Neural cell (in vitro differentiated cells): ENCODE measurements at regions not wholly inside any gene's neighbourhood (a gene's known extent, or its start where the extent isn't known, plus 50 kb on each side); places are given as distances from the start of the nearest gene placed in this dataset.

Experiments used
- H2AFZ ChIP-seq: fragments of 200-600, 300-800 bp; sonication (generic), shearing (Covaris generic); 2 replicates; pipeline ENCODE4 v1.6.0; 2014; ENCODE audit warnings: low read depth, mild to moderate bottlenecking, antibody characterized with exemption, low read length, moderate library complexity
- H3F3A ChIP-seq: fragments of 200-600 bp; shearing (Covaris generic); 2 replicates; pipeline ENCODE4 v1.6.1; 2016; ENCODE audit warnings: mild to moderate bottlenecking, moderate library complexity, mixed read lengths, antibody characterized with exemption, low read length; ENCODE audit not compliant: insufficient read depth, poor library complexity, severe bottlenecking
- H3K27ac ChIP-seq: fragments of 200-600, 300-800 bp; sonication (generic), shearing (Covaris generic); 2 replicates; pipeline ENCODE4 v1.5.1; 2014; ENCODE audit warnings: mild to moderate bottlenecking, low read length, moderate library complexity
- H3K27me3 ChIP-seq: fragments of 300-800, 200-600 bp; sonication (generic), shearing (Covaris generic); 2 replicates; pipeline ENCODE4 v1.6.0; 2014; ENCODE audit warnings: mild to moderate bottlenecking, low read depth, low read length, moderate library complexity; ENCODE audit not compliant: insufficient read depth
- H3K36me3 ChIP-seq: fragments of 300-800, 200-600 bp; sonication (generic), shearing (Covaris generic); 2 replicates; pipeline ENCODE4 v1.5.1; 2014; ENCODE audit warnings: mild to moderate bottlenecking, antibody characterized with exemption, low read length, moderate library complexity; ENCODE audit not compliant: insufficient read depth
- H3K4me2 ChIP-seq: fragments of 300-800, 200-600 bp; sonication (generic), shearing (Covaris generic); 2 replicates; pipeline ENCODE4 v1.6.0; 2014; ENCODE audit warnings: mild to moderate bottlenecking, low read length
- H3K4me3 ChIP-seq: fragments of 300-800, 200-600 bp; sonication (generic), shearing (Covaris generic); 2 replicates; pipeline ENCODE4 v1.5.1; 2014; ENCODE audit warnings: mild to moderate bottlenecking, low read length, moderate library complexity
- H3K79me2 ChIP-seq: fragments of 200-600 bp; shearing (Covaris generic); replicated peaks from 2 replicates; pipeline ENCODE4 v1.6.0; 2014; ENCODE audit warnings: mild to moderate bottlenecking, low read length, moderate library complexity; ENCODE audit not compliant: insufficient read depth
- H3K9ac ChIP-seq: fragments of 300-800, 200-600 bp; sonication (generic), shearing (Covaris generic); 2 replicates; pipeline ENCODE4 v1.6.1; 2016; ENCODE audit warnings: mild to moderate bottlenecking, low read length, mixed read lengths
- H3K9me2 ChIP-seq: fragments of 200-600 bp; shearing (Covaris generic); 2 replicates; pipeline ENCODE4 v1.6.1; 2016; ENCODE audit warnings: mild to moderate bottlenecking, low read length, mixed read lengths; ENCODE audit not compliant: insufficient read depth
- H3K9me3 ChIP-seq: fragments of 200-600, 300-800 bp; sonication (generic), shearing (Covaris generic); 2 replicates; pipeline ENCODE4 v1.6.1; 2016; ENCODE audit warnings: mild to moderate bottlenecking, mixed run types, low read length, moderate library complexity, mixed read lengths
- H4K20me1 ChIP-seq: fragments of 200-600 bp; shearing (Covaris generic); 2 replicates; pipeline ENCODE4 v1.6.1; 2016; ENCODE audit warnings: mild to moderate bottlenecking, mixed run types; ENCODE audit not compliant: insufficient read depth
- EP300 ChIP-seq: fragments of 450-650 bp; conservative IDR thresholded peaks from 2 replicates; pipeline ENCODE4 v1.6.1; 2014; ENCODE audit warnings: antibody characterized with exemption, mild to moderate bottlenecking, moderate library complexity; ENCODE audit not compliant: poor library complexity, severe bottlenecking
- EZH2 ChIP-seq: fragments of 200-600, 300-800 bp; shearing (Covaris generic), sonication (generic); IDR thresholded peaks from 2 replicates; pipeline ENCODE4 v1.6.1; 2014; ENCODE audit warnings: antibody characterized with exemption, low read length, borderline replicate concordance, mild to moderate bottlenecking; ENCODE audit not compliant: insufficient read depth, poor library complexity, severe bottlenecking
- MXI1 ChIP-seq: fragments of 450-650 bp; conservative IDR thresholded peaks from 2 replicates; pipeline ENCODE4 v1.6.1; 2014; ENCODE audit warnings: antibody characterized with exemption, mild to moderate bottlenecking; ENCODE audit not compliant: poor library complexity, severe bottlenecking
- POLR2AphosphoS5 ChIP-seq: IDR thresholded peaks from 2 replicates; pipeline ENCODE4 v1.6.1; 2012
- RAD21 ChIP-seq: fragments of 450-650 bp; conservative IDR thresholded peaks from 2 replicates; pipeline ENCODE4 v1.6.1; 2014; ENCODE audit warnings: antibody characterized with exemption, mild to moderate bottlenecking, moderate library complexity
- SMC3 ChIP-seq: fragments of 450-650 bp; conservative IDR thresholded peaks from 2 replicates; pipeline ENCODE4 v1.6.1; 2014; ENCODE audit warnings: antibody characterized with exemption, mild to moderate bottlenecking, moderate library complexity; ENCODE audit not compliant: poor library complexity
- TAF1 ChIP-seq: IDR thresholded peaks from 2 replicates; pipeline ENCODE4 v1.6.1; 2012; ENCODE audit warnings: low read depth
- TF ChIP-seq, protein P1 (sequence below): IDR thresholded peaks from 2 replicates; pipeline ENCODE4 v1.6.1; 2012; ENCODE audit warnings: borderline replicate concordance
- TF ChIP-seq, protein P2 (sequence below): fragments of 450-650 bp; IDR thresholded peaks from 2 replicates; pipeline ENCODE4 v1.5.1; 2014; ENCODE audit warnings: antibody characterized with exemption, mild to moderate bottlenecking, moderate library complexity; ENCODE audit not compliant: poor library complexity, severe bottlenecking

DNA sequence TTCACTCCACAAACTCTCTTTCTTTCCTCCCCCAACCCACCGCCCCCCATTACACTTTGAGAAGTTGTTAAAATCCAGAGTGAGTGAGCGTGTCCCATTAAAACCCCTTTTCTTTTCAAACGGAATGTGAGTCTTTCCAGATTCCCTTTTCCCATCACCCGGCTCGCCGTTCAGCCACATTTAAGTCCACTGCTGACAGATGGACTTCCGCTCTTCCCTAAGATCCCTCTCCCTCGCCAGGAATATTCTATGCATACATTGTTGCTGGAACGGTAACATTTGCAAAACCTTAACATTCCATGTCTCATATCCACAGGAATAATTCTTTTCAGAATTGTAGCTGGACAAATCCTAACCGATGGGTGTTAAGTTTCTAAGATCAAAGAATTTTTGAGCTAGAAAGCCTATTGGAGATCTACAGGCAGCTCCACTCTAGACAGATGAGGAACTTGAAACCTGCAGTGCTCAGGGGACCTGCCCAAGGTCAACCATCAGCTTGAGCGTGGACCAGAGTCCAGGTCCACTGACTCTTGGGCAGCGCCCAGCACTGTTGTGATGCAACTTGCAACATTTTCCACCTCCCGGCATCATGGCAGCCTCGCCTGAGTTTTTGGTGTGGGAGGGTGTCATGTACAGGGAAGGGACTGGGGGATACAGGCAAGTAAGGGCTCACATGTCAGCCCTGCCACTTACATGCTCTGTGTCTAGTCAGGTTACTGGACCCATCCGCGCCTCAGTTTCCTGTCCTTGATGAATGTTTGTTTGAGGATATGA, 500.1 kb downstream of the CCDC171 start:
- Histone ChIP-seq H2AFZ (no peak overlapping the region), H3K27me3 (no peaks in the 10 kb centered on the region), H4K20me1 (no peaks in the 10 kb centered on the region), H3K4me2 (no peak overlapping the region), H3K79me2 (no peaks in the 10 kb centered on the region), H3F3A (no peaks in the 10 kb centered on the region), H3K9me3 (no peaks in the 10 kb centered on the region), H3K9me2 (no peaks in the 10 kb centered on the region), H3K36me3 (no peaks in the 10 kb centered on the region), H3K4me3 (no peak overlapping the region), H3K9ac (no peak overlapping the region), H3K27ac (no peak overlapping the region)
- TF ChIP-seq EP300 (no peak), EZH2 (no peak), POLR2AphosphoS5 (no peak), MXI1 (no peak), TAF1 (no peak), SMC3 (no peak), RAD21 (no peak)
- TF ChIP-seq, protein P1, sequence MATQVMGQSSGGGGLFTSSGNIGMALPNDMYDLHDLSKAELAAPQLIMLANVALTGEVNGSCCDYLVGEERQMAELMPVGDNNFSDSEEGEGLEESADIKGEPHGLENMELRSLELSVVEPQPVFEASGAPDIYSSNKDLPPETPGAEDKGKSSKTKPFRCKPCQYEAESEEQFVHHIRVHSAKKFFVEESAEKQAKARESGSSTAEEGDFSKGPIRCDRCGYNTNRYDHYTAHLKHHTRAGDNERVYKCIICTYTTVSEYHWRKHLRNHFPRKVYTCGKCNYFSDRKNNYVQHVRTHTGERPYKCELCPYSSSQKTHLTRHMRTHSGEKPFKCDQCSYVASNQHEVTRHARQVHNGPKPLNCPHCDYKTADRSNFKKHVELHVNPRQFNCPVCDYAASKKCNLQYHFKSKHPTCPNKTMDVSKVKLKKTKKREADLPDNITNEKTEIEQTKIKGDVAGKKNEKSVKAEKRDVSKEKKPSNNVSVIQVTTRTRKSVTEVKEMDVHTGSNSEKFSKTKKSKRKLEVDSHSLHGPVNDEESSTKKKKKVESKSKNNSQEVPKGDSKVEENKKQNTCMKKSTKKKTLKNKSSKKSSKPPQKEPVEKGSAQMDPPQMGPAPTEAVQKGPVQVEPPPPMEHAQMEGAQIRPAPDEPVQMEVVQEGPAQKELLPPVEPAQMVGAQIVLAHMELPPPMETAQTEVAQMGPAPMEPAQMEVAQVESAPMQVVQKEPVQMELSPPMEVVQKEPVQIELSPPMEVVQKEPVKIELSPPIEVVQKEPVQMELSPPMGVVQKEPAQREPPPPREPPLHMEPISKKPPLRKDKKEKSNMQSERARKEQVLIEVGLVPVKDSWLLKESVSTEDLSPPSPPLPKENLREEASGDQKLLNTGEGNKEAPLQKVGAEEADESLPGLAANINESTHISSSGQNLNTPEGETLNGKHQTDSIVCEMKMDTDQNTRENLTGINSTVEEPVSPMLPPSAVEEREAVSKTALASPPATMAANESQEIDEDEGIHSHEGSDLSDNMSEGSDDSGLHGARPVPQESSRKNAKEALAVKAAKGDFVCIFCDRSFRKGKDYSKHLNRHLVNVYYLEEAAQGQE = no peak
- TF ChIP-seq, protein P2, sequence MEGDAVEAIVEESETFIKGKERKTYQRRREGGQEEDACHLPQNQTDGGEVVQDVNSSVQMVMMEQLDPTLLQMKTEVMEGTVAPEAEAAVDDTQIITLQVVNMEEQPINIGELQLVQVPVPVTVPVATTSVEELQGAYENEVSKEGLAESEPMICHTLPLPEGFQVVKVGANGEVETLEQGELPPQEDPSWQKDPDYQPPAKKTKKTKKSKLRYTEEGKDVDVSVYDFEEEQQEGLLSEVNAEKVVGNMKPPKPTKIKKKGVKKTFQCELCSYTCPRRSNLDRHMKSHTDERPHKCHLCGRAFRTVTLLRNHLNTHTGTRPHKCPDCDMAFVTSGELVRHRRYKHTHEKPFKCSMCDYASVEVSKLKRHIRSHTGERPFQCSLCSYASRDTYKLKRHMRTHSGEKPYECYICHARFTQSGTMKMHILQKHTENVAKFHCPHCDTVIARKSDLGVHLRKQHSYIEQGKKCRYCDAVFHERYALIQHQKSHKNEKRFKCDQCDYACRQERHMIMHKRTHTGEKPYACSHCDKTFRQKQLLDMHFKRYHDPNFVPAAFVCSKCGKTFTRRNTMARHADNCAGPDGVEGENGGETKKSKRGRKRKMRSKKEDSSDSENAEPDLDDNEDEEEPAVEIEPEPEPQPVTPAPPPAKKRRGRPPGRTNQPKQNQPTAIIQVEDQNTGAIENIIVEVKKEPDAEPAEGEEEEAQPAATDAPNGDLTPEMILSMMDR = no peak

DNA sequence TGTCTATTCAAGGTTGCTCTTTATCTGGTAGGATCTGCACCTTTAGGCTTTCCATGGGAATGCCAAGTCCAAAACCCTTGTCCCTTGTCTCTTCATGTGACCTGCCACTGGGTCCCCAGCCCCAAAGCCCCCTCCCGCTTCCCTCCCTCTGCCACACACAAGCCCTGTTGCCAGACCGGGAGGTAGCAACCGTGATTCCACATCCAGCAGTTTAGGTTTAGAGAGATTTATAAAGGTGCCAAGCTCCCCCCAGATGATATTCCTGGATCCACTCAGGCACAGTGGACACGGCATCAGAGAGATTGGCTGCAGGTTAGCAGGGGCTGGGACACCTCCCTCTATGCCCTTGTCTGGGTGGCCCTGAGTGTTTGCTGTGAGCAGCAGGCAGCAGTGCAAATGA, 504.7 kb downstream of the CCDC171 start:
- Histone ChIP-seq H2AFZ (no peak overlapping the region), H3K4me2 (no peak overlapping the region)

More for the DNA sequence above, 504.7 kb downstream of the CCDC171 start:
- Histone ChIP-seq H3K79me2 (no peaks in the 10 kb centered on the region), H3K36me3 (no peaks in the 10 kb centered on the region), H3K27ac (no peak overlapping the region), H3K4me3 (no peak overlapping the region), H3K9ac (no peak overlapping the region), H4K20me1 (no peaks in the 10 kb centered on the region), H3K9me2 (no peaks in the 10 kb centered on the region), H3K27me3 (no peaks in the 10 kb centered on the region), H3F3A (no peaks in the 10 kb centered on the region), H3K9me3 (no peaks in the 10 kb centered on the region)
- TF ChIP-seq MXI1 (no peak), EP300 (no peak), RAD21 (no peak), POLR2AphosphoS5 (no peak), EZH2 (no peak), SMC3 (no peak), TAF1 (no peak)
- TF ChIP-seq, protein P2 = no peak
